CD4-positive, alpha-beta T cell (primary cell): ENCODE measurements at regions not wholly inside any gene's neighbourhood (a gene's known extent, or its start where the extent isn't known, plus 50 kb on each side); places are given as distances from the start of the nearest gene placed in this dataset.
A peak's percentile ranks its signal among the peaks of the same experiment; 100 is the strongest.

ENCODE experiments used
- ATAC-seq: fragments of 200-7000 bp; cut with Tn5 transposase; one replicate; pipeline ENCODE4 v1.10.0; 2022; ENCODE audit warnings: mild to moderate bottlenecking; ENCODE audit not compliant: poor library complexity
- CTCF ChIA-PET: fragments of 350-600 bp; sonication (Branson Sonifier 250); formaldehyde crosslinking; loops from one replicate; lab custom pipeline; 2021; ENCODE audit warnings: antibody characterized with exemption, inconsistent platforms; lab: Charles Lee
- POLR2A ChIA-PET: fragments of 350-600 bp; sonication (Branson Sonifier 250); formaldehyde crosslinking; loops from one replicate; lab custom pipeline; 2021; ENCODE audit warnings: antibody characterized with exemption, inconsistent platforms; lab: Charles Lee
- DNase-seq, 14 experiments: peaks; one replicate each; pipeline ENCODE4 v3.0.0-alpha.2; 2013 to 2020; ENCODE audit warnings: mixed read lengths in 2 of 14
- H3K27ac ChIP-seq, 2 donors: one replicate each; pipeline versions ENCODE4 v1.5.1 to v1.7.0; 2013; ENCODE audit warnings: low read length in 2 of 2, low read depth in 1 of 2, mild to moderate bottlenecking in 1 of 2
- H3K27me3 ChIP-seq, 2 experiments: 1 replicate in 1 of 2; 2 replicates in 1 of 2; pipeline versions ENCODE4 v1.6.1 to v1.7.0; 2013; ENCODE audit warnings: low read length in 2 of 2, control low read depth in 1 of 2, mild to moderate bottlenecking in 1 of 2, moderate library complexity in 1 of 2; ENCODE audit not compliant: insufficient read depth in 2 of 2, control insufficient read depth in 1 of 2
- H3K36me3 ChIP-seq: one replicate; pipeline ENCODE4 v1.6.1; 2013; ENCODE audit warnings: low read length, control low read depth; ENCODE audit not compliant: insufficient read depth
- H3K4me1 ChIP-seq: one replicate; pipeline ENCODE4 v1.6.1; 2013; ENCODE audit warnings: low read length, control low read depth; ENCODE audit not compliant: insufficient read depth
- H3K4me3 ChIP-seq: one replicate; pipeline ENCODE4 v1.5.1; 2013; ENCODE audit warnings: mild to moderate bottlenecking, low read length, moderate library complexity
- H3K9me3 ChIP-seq, 2 experiments: 1 replicate in 1 of 2; 2 replicates in 1 of 2; pipeline versions ENCODE4 v1.6.1 to v1.7.0; 2013; ENCODE audit warnings: low read length in 2 of 2, mild to moderate bottlenecking in 2 of 2, control low read depth in 1 of 2, moderate library complexity in 1 of 2; ENCODE audit not compliant: control insufficient read depth in 1 of 2, insufficient read depth in 1 of 2
- H3K27ac Mint-ChIP-seq: one replicate; pipeline ENCODE4 v1.8.0; 2020; ENCODE audit warnings: mixed read lengths
- H3K27me3 Mint-ChIP-seq: one replicate; pipeline ENCODE4 v1.8.0; 2021; ENCODE audit warnings: mixed read lengths
- H3K36me3 Mint-ChIP-seq: one replicate; pipeline ENCODE4 v1.8.0; 2021; ENCODE audit warnings: low read depth, mixed read lengths
- H3K4me1 Mint-ChIP-seq: one replicate; pipeline ENCODE4 v1.8.0; 2021; ENCODE audit warnings: low read depth, mixed read lengths
- H3K4me3 Mint-ChIP-seq: one replicate; pipeline ENCODE4 v1.8.0; 2020; ENCODE audit warnings: mild to moderate bottlenecking, mixed read lengths
- H3K9me3 Mint-ChIP-seq: one replicate; pipeline ENCODE4 v1.8.0; 2020; ENCODE audit warnings: mixed read lengths
- intact Hi-C, 2 experiments: fragments of 100-400 bp; cut with DNase I in 1 of 2; cut with micrococcal nuclease in 1 of 2; formaldehyde crosslinking; loops; one replicate each; pipeline versions ENCODE4 v1.15.1 to v1.9.0; 2023 to 2025; cut with DNase I, micrococcal nuclease
- TF ChIP-seq, protein P1 (sequence below): fragments of 200-600 bp; IDR thresholded peaks from one replicate; pipeline ENCODE4 v1.8.0; 2022; ENCODE audit warnings: antibody characterized with exemption, mild to moderate bottlenecking

GRCh38 chr10:78781251-78781913 is 287.4 kb upstream of the ZMIZ1 start:
- peaks cover 3% of the 10 kb centered on the region for H3K27me3 Mint-ChIP-seq
- H3K4me1 Mint-ChIP-seq, result no peaks in the 10 kb centered on the region
- TF ChIP-seq, protein P1, sequence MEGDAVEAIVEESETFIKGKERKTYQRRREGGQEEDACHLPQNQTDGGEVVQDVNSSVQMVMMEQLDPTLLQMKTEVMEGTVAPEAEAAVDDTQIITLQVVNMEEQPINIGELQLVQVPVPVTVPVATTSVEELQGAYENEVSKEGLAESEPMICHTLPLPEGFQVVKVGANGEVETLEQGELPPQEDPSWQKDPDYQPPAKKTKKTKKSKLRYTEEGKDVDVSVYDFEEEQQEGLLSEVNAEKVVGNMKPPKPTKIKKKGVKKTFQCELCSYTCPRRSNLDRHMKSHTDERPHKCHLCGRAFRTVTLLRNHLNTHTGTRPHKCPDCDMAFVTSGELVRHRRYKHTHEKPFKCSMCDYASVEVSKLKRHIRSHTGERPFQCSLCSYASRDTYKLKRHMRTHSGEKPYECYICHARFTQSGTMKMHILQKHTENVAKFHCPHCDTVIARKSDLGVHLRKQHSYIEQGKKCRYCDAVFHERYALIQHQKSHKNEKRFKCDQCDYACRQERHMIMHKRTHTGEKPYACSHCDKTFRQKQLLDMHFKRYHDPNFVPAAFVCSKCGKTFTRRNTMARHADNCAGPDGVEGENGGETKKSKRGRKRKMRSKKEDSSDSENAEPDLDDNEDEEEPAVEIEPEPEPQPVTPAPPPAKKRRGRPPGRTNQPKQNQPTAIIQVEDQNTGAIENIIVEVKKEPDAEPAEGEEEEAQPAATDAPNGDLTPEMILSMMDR, result no peak
- no peaks in the 10 kb centered on the region for H3K27me3 ChIP-seq
- ATAC-seq (no peak), DNase-seq (no peak)
- no peak overlapping the region for H3K27ac Mint-ChIP-seq
- peaks cover 0 to 12% of the 10 kb centered on the region in 2 experiments for H3K9me3 ChIP-seq
- H3K4me1 ChIP-seq, result no peaks in the 10 kb centered on the region
- H3K36me3 ChIP-seq, result no peaks in the 10 kb centered on the region
- no peak overlapping the region for H3K4me3 Mint-ChIP-seq
- CTCF ChIA-PET, result no interaction called here
- no peaks in the 10 kb centered on the region for H3K9me3 Mint-ChIP-seq
- no peak overlapping the region for H3K4me3 ChIP-seq
- intact Hi-C loops, result no loop called here
- H3K27ac ChIP-seq, result no peak overlapping the region
- POLR2A ChIA-PET, result no interaction called here
- no peaks in the 10 kb centered on the region for H3K36me3 Mint-ChIP-seq

- no peaks in the 10 kb centered on the region for H3K9me3 Mint-ChIP-seq
- no peak overlapping the region for H3K4me3 Mint-ChIP-seq
- Histone ChIP-seq H3K36me3 (no peaks in the 10 kb centered on the region), H3K27ac (no peak overlapping the region), H3K4me3 (no peak overlapping the region), H3K27me3 (no peaks in the 10 kb centered on the region), H3K4me1 (no peaks in the 10 kb centered on the region), H3K9me3 (peaks cover 0 to 12% of the 10 kb centered on the region in 2 experiments)
- POLR2A ChIA-PET, result no interaction called here
- TF ChIP-seq, protein P1, result no peak
- ATAC-seq (no peak), DNase-seq (no peak)
- intact Hi-C loops, result no loop called here
- H3K27me3 Mint-ChIP-seq, result peaks cover 3% of the 10 kb centered on the region
- no peak overlapping the region for H3K27ac Mint-ChIP-seq
- no peaks in the 10 kb centered on the region for H3K36me3 Mint-ChIP-seq
- CTCF ChIA-PET, result no interaction called here
- H3K4me1 Mint-ChIP-seq, result no peaks in the 10 kb centered on the region
These were observed 286.8 kb upstream of the ZMIZ1 start for GRCh38 chr10:78781991-78782390.

GRCh38 chr10:78782441-78782840 is 286.3 kb upstream of the ZMIZ1 start:
- Histone ChIP-seq H3K4me1 (no peaks in the 10 kb centered on the region), H3K9me3 (peaks cover 0 to 12% of the 10 kb centered on the region in 2 experiments), H3K27ac (no peak overlapping the region), H3K36me3 (no peaks in the 10 kb centered on the region), H3K27me3 (no peaks in the 10 kb centered on the region), H3K4me3 (no peak overlapping the region)
- intact Hi-C loops, result no loop called here
- TF ChIP-seq, protein P1, result no peak
- ATAC-seq (no peak), DNase-seq (peak in 1 of 14 experiments; percentile 25)
- H3K4me1 Mint-ChIP-seq, result no peaks in the 10 kb centered on the region
- H3K9me3 Mint-ChIP-seq, result no peaks in the 10 kb centered on the region
- ChIA-PET CTCF (no interaction called here), POLR2A (no interaction called here)
- H3K4me3 Mint-ChIP-seq, result no peak overlapping the region
- H3K36me3 Mint-ChIP-seq, result no peaks in the 10 kb centered on the region
- no peak overlapping the region for H3K27ac Mint-ChIP-seq
- H3K27me3 Mint-ChIP-seq, result peaks cover 3% of the 10 kb centered on the region
